GM18520 (cell line): ENCODE measurements at regions not wholly inside any gene's neighbourhood (a gene's known extent, or its start where the extent isn't known, plus 50 kb on each side); places are given as distances from the start of the nearest gene placed in this dataset.
"Not testable (repeated sequence)": the region's sequence is repeated elsewhere in the genome, so short reads cannot be mapped to it uniquely, and the experiment has no call there.

Experiments used
- ATAC-seq: cut with Tn5 transposase; IDR thresholded peaks from one replicate; pipeline ENCODE4 v1.9.1; 2021; ENCODE audit not compliant: unreplicated experiment

DNA sequence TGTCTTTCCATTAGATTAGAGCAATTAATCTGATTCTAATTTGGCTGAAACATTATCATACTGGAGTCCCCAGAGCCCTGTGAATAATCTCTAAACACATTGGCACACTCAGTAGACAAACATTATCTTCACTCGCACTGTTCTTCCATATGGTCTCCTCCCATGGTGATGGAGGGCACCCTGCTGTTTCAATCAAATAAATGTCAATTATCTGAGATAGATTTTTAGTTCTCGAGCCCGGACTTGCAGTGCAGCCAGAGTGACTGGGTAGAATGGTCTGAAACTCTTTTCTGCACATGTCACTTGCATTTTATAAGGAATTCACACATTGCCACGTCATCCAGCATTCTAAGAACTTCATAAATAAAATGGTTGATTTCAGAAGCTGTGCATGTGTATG, 90.6 kb upstream of the MAP3K7 start:
- no peak for ATAC-seq

DNA sequence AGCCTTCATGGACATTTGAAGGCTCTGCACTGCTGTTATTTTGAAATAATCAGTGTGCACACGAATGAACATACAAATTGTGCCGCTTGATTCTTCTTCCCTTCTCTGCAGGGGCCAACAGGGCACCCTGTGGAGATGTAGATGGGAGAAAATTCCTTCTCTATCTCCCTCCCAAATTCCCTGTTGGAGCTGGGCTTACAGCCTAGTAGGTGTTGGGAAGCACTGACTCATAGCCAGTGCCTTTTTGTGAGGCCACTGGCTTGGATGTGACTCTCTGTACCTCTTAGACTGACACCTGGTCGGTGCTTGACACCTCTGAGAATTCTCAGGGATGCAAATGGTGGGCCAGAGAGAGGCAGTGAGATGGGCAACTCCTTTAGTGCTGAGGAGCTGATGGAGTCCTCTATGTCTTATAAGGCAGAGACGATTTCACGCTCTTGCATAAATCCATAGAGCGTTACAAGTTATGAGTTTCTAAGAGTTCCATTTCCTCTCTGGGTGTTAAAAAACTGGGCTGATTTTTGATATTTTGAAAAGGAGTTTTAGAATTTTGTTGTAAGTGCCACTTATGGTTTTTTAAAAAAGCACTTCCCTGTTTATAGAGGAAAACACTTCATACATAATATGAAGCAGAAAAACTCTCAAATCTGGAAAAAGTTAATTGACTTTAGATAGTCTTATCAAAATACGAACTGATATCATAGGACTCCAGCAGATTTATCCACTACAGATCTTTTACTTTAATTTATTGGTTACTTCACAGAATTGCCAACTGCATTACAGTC, 89.8 kb upstream of the MAP3K7 start:
- ATAC-seq: no peak

GRCh38 chr6:90675107-90675506, 88.2 kb upstream of the MAP3K7 start:
- ATAC-seq: not testable (repeated sequence)

DNA sequence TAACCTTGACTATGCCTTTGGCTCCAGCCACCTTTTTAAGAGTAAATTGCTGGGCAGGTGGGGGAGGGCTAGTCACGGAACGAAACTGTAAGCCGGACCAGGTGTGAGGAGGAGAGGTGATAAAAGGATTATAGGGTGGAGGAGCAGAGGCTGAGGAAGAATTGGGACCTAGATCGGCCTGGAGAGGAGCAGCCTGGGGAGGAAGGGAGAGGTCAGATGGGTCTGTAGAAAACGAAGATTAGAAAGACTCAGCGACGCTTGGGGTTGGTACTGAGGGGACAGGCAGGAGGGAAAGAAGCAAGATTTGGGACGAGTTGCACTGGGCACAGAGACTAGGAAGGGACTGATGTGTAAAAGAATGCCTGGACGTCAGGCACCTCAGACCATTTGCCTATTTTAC, 87.2 kb upstream of the MAP3K7 start:
- ATAC-seq: not testable (repeated sequence)

DNA sequence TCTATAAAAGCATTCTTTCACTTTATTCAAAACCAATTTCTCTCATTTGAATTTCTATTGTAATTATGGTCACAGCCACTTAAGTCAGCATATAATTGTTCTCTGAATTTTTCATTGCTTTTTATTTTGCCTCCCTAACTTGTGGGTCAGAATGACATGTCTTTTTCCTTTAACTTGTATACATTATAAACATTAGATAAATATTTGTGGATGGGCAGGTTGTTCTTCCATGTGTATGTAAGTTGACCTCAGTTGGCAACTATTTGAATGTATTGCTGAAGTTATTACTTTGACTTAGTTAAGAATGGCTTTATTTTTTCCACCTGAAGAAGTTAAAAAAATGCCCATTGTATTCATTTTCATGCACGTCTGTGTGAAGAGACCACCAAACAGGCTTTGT, 83.0 kb upstream of the MAP3K7 start:
- no peak for ATAC-seq

- ATAC-seq: no peak
These were observed 82.5 kb upstream of the MAP3K7 start for GRCh38 chr6:90669420-90669819.

DNA sequence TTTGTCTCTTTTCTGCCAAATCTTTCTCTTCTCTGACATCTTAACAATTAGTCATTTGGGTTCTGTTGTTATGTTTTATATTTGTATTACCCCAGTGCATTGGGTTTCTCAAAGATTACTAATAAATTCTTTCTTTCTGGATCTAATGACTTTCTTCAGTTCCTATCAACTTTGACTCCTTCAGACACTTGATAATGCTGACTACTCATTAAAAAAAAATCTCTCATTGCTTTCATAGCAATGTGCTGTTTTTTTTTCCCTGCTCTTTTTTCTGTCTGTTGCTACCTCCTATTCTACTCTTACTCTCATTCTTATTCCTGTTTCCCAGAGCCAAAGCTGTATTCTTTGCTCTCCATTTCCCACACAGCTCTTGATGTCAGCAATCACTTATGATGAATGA, 81.3 kb upstream of the MAP3K7 start:
- no peak for ATAC-seq

DNA sequence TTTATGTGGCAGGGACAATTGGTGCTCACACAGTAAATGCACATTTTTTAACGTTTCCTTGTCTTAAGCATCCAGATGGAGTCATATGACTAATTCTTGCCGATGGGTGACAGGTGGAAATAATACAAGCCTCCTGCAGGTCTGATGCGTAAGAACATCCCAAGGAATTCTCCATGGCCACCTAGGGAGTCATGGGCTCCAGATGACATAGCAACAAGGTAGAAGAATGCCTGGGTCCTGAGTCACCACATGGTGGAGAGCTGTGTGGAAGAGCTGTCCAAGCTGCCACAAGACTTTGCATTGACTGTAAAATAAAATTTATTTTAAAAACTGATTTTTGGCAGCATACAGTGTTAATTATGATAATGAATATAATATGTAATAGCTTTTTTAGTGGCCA, 77.0 kb upstream of the MAP3K7 start:
- ATAC-seq: no peak

DNA sequence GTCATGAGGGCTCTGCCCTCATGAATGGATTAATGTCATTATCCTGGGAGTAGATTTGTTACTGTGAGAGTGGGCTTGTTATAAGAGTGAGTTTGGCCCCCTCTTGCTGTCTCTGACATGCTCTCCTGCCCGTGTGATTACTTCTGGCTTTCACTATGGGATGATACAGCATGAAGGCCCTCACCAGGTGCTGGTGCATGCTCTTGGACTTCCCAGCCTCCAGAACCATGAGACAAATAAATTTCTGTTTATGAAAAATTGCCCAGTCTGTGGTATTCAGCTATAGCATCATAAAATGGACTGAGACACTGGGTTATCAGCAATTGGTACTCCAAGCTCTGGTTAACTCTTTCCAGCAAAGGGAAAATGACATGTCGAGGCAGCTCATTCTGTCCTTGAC, 76.2 kb upstream of the MAP3K7 start:
- ATAC-seq: no peak

GRCh38 chr6:90660931-90661330, 74.1 kb upstream of the MAP3K7 start:
- no peak for ATAC-seq

DNA sequence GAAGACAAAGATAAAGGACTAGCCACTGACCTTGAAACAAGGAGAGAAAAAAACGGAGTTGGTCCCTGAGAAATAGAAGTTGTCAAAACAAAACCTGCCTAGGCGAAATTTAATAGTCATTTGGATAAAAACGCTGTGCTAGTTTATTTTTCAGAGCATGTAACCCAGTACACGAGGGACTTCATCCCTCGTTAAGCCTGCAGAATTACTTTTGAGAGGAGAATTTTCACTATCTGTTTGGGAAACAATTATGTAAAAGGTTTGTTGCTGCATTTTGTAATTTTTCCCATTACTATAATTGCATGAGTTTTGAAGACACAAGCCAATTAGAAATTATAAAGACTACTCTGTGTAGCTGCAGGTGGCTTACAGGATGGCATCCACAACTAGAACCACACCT, 71.6 kb upstream of the MAP3K7 start:
- no peak for ATAC-seq

GRCh38 chr6:90656325-90656724, 69.5 kb upstream of the MAP3K7 start:
- no peak for ATAC-seq

DNA sequence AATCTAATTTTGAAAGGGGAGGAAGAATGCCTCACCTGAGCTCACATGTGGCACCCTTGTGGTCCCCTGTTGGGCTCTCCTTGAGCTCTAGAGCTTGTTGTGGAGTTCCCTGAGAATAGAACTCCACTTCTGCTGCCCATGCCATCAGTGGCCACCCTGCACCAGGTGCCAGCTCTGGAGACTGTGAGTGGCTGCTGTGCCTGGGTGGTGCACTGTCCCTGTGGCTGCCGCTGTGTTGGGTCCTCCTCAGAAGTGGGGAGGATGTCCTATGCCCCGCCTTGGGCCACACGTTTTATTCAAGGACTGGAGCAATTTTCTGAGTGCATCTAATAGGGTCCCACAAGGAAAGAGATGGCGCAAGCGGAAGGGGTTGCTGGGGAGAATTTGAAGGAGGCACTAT, 67.9 kb upstream of the MAP3K7 start:
- ATAC-seq: no peak

DNA sequence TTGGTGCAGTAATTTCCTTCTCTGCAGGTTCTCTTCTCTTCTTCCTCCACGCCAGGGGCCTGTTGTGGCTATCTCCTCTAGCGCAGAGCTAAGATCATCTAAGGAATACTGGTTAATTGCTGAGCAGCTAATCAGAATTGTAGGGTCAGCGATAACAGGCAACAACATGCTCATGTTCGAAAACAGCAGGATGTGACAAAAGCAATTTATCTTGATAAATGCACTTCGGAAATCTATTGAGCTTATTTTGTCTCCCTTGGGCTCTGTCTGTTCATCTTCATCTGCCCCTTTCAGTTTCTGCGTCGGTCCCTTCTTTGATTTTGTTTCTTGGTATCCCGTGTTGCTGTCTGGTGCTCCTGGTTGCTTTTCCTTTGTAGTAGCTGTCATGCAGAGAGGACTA, 67.3 kb upstream of the MAP3K7 start:
- no peak for ATAC-seq

DNA sequence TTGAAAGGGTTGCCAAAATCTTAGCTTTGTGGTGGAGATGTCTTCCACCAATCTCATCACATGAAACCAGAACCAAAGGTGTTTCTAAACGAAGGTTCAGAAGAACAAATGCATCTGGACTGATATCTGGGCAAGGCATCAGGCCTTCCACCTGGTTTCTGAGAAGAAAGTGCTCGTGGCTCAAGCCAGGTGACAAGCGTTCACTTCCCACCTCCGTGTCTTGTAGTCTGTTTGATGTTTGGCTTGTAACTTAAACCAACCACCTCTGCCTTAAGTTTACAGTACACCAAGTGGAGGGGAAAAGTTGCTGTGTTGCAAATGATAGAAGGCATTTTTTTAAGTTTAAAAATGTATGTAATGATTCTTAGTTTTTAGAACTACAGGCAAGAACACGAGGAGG, 66.9 kb upstream of the MAP3K7 start:
- ATAC-seq: no peak

DNA sequence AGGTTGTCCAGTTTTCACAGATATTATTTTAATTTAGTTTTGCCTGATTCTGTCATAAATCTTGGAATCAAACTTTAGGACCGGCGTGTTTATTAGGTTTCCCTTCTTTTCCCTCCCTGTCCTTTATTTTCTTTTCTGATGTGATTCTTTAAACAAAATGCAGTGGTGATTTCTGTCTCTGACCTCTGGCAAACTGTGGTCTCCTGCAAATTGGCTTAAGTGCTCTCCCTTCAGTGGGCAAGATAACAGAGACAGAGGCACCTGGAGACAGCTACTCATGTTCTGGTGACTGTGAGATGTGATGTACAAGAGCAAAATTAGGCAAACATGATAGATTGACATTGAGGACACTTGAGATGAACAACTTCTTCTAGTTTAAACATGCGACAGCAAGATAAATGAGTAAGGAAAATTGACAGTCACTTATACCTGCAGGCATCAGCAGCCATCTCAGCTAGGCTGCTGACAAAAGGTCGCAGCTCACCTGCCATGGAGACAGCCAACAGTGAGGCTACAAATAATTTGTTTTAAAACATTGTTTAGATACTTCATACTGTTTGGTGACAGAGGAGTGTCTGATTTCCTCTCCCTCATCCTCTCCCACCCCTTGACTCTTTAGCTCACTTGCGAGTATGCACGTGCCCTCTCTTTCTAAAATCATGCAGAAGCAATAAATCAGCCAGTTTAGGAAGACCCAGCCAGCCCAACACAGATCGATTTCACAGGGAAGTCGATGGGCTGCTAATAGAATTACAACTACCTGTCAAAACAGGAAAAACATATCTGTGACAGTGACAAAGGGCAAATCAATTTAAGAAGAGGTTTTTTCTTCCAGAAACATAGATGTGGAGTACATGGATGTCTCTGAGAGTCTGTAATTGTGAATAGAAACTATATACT, 63.4 kb upstream of the MAP3K7 start:
- no peak for ATAC-seq

- no peak for ATAC-seq
These were observed 62.0 kb upstream of the MAP3K7 start for GRCh38 chr6:90648873-90649272.

DNA sequence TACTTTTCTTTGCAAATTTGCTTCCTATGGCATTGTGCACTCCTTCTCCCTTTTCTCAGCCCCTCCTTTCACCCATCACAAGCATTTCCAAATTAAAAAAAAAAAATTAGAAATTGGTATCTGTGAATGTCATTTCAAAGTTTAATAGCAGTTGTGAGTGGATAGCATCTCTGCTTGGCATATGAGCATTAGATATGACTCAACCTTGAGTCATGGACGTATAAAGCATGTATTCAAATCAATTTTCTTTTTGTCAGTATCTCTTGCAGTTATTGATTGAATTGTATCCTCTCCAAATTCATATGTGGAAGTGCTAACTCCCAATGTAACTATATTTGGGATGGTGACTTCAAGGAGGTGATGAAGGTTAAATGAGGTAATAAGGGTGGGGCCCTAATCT, 60.1 kb upstream of the MAP3K7 start:
- ATAC-seq: no peak

DNA sequence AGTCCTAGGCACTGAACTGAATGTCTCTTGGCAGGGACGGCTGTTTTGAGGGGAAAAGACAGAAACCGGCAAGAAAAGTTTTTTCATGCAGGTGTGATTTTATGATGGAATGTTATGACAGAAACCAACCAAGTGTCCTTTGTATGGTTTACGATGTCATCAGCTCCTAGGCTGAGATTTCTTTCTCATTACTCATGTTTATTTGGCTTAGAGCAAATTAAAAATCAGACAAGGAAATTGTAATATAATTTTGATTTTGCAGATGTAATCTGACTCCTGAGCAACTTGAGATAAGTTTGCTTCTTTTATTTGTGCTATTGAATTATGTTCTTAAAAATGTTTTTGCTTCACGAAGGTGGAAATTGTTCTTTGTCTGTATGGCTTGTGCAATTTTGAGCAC, 58.8 kb upstream of the MAP3K7 start:
- ATAC-seq: no peak

DNA sequence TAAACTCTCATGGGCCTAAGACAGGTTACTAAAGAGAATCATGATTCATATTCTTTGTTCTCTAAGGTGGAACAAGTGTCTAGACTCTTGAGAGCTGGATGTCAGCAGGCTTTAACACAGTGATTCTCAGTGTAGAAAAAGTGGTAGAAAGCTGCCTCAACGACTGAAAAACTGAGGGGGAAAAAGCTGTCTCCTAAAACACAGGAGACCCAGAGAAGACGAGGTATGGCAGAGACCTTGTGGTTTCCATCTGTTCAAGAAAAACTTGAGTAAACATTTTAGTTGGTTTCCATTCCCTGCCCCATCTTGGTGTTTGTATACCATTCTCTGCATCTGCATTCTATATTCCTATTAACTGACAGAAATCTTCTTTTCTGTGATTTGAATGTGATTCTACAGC, 57.6 kb upstream of the MAP3K7 start:
- no peak for ATAC-seq

GRCh38 chr6:90643381-90643780, 56.5 kb upstream of the MAP3K7 start:
- ATAC-seq: no peak

- ATAC-seq: no peak
These were observed 50.4 kb upstream of the MAP3K7 start for GRCh38 chr6:90637320-90637719.
